Spleen (tissue), 7 donors: ENCODE measurements at regions not wholly inside any gene's neighbourhood (a gene's known extent, or its start where the extent isn't known, plus 50 kb on each side); places are given as distances from the start of the nearest gene placed in this dataset.

ENCODE experiments used
- CTCF ChIP-seq, 11 experiments: fragments of 200-600 bp in 7 of 11; fragments of 450-650 bp in 4 of 11; sonication (generic) in 4 of 11; IDR thresholded peaks in 8 of 11; conservative IDR thresholded peaks in 3 of 11; 1 replicate in 7 of 11; 2 replicates in 4 of 11; pipeline versions ENCODE4 v1.4.0 to v1.8.0; 2016 to 2021; ENCODE audit warnings: antibody characterized with exemption in 11 of 11, inconsistent platforms in 4 of 11, mild to moderate bottlenecking in 1 of 11
- POLR2AphosphoS5 ChIP-seq, 3 donors: sonication (generic); formaldehyde crosslinking; IDR thresholded peaks; one replicate each; pipeline ENCODE4 v1.5.1; 2017; ENCODE audit warnings: antibody characterized with exemption in 3 of 3
- donor health status: DM: no; HTN: no; CAD: no; lungs with moderate emphysema.
- donor health status: DM: no; HTN: no; CAD: no.
- donor health status: DM: no; HTN: no; CAD: no.

DNA sequence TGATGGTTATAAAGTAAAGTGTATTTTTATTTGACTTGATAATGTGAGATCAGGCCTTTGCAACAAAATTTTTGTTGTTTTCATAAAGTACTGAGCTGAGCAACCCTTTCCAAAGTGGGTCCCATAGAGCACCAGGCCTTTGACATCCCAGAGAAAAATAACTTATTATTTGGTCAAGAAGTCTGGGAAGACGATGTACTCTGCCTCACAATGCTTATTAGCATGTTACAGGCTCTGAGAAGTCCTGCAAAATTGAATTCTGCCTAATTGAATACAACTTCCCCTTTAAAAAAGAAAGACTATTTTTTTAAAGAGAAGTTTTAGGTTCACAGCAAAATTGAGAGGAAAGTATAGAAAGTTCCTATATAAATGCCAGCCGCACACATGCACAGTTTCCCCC lies 151.5 kb upstream of the TCF4 start:
- TF ChIP-seq CTCF (IDR thresholded peaks at IDR 0.05 in 8 of 11, conservative IDR thresholded peaks at IDR 0.05 in 3 of 11) = no peak
- no peak for TF ChIP-seq POLR2AphosphoS5 (IDR thresholded peaks at IDR 0.05)
